ENCODE measurements at regions not wholly inside any gene's neighbourhood (a gene's known extent, or its start where the extent isn't known, plus 50 kb on each side); places are given as distances from the start of the nearest gene placed in this dataset.

- TF ChIP-seq CTCF (IDR thresholded peaks at IDR 0.05) (no peak), POLR2A (IDR thresholded peaks at IDR 0.05) (no peak)
Measured at GRCh38 chr13:103431856-103432255, 365.6 kb upstream of the SLC10A2 start.

Data from right lobe of liver (tissue), 4 donors.